Body of pancreas (tissue), 4 donors: ENCODE measurements at regions not wholly inside any gene's neighbourhood (a gene's known extent, or its start where the extent isn't known, plus 50 kb on each side); places are given as distances from the start of the nearest gene placed in this dataset.

Source experiments
- ATAC-seq: fragments of 150-250 bp; one replicate; pipeline ENCODE4 v1.9.1; 2016
- DNase-seq, 4 donors: peaks; one replicate each; pipeline ENCODE4 v3.0.0-alpha.2; 2019
- H3K27ac ChIP-seq, 4 donors: fragments of 200-600 bp; sonication (generic); 1 replicate in 3 of 4; 2 replicates in 1 of 4; pipeline versions ENCODE4 v1.5.1 to v1.6.1; 2016 to 2019; ENCODE audit warnings: mild to moderate bottlenecking in 1 of 4, mixed read lengths in 1 of 4, moderate library complexity in 1 of 4
- H3K27me3 ChIP-seq, 2 donors: fragments of 200-600 bp; sonication (generic); one replicate each; pipeline ENCODE4 v1.6.0; 2016; ENCODE audit warnings: mild to moderate bottlenecking in 1 of 2
- H3K36me3 ChIP-seq, 2 donors: fragments of 200-600 bp; sonication (generic); replicated peaks in 1 of 2; 2 replicates each; pipeline ENCODE4 v1.5.1; 2016; ENCODE audit warnings: low read depth in 2 of 2; ENCODE audit not compliant: insufficient read depth in 1 of 2
- H3K4me1 ChIP-seq: fragments of 200-600 bp; sonication (generic); one replicate; pipeline ENCODE4 v1.6.0; 2016
- H3K4me3 ChIP-seq, 2 donors: fragments of 200-600 bp; sonication (generic); 1 replicate in 1 of 2; 2 replicates in 1 of 2; pipeline ENCODE4 v1.5.1; 2016 to 2019
- H3K9me3 ChIP-seq, 3 donors: fragments of 200-600 bp; sonication (generic); 1 replicate in 2 of 3; 2 replicates in 1 of 3; pipeline ENCODE4 v1.5.1; 2016
- CTCF ChIP-seq, 7 experiments: fragments of 450-650 bp in 4 of 7; fragments of 200-600 bp in 3 of 7; sonication (generic) in 3 of 7; IDR thresholded peaks; one replicate each; pipeline ENCODE4 v1.5.1; 2016 to 2019; ENCODE audit warnings: antibody characterized with exemption in 7 of 7
- POLR2A ChIP-seq, 3 donors: fragments of 450-650 bp; IDR thresholded peaks; one replicate each; pipeline ENCODE4 v1.6.1; 2016; ENCODE audit warnings: antibody characterized with exemption in 3 of 3, mild to moderate bottlenecking in 2 of 3
- WGBS, 2 donors: methylation state at CpG; one replicate each; pipeline ENCODE4 v1.1.5; 2017; 5-methylcytosine and 5-hydroxymethylcytosine counted together
- intact Hi-C: fragments of 100-400 bp; cut with DNase I; formaldehyde crosslinking; loops from one replicate; pipeline ENCODE4 v1.15.1; 2023

GRCh38 chr15:89401631-89402517, 67.2 kb upstream of the POLG start:
- Histone ChIP-seq H3K4me1 (peaks cover 24% of the 10 kb centered on the region), H3K36me3 (no peaks in the 10 kb centered on the region), H3K27me3 (peaks cover 0 to 46% of the 10 kb centered on the region in 2 donors), H3K9me3 (no peaks in the 10 kb centered on the region), H3K27ac (no peak overlapping the region), H3K4me3 (no peak overlapping the region)
- DNase-seq (no peak), ATAC-seq (no peak)
- no peak for TF ChIP-seq POLR2A (IDR thresholded peaks at IDR 0.05)
- no peak for TF ChIP-seq CTCF (IDR thresholded peaks at IDR 0.05)
- 21% methylated on average over 12 of the region's 12 CpGs for WGBS, 2 donors
- intact Hi-C loops: no loop called here

- ATAC-seq: no peak
- WGBS, 2 donors: 64 to 69% methylated on average over 6 to 7 of the region's 7 CpGs
- H3K4me1 ChIP-seq: peaks cover 15% of the 10 kb centered on the region
- peaks cover 0 to 38% of the 10 kb centered on the region in 2 donors for H3K27me3 ChIP-seq
- H3K27ac ChIP-seq: no peak overlapping the region
- no peak overlapping the region for H3K4me3 ChIP-seq
- TF ChIP-seq POLR2A (IDR thresholded peaks at IDR 0.05): no peak
- TF ChIP-seq CTCF (IDR thresholded peaks at IDR 0.05): no peak
- intact Hi-C loops: no loop called here
- no peaks in the 10 kb centered on the region for H3K9me3 ChIP-seq
- no peaks in the 10 kb centered on the region for H3K36me3 ChIP-seq
- DNase-seq: no peak
Observed at GRCh38 chr15:89400782-89401545, 66.3 kb upstream of the POLG start.

- 12 to 37% methylated on average over 5 to 42 of the region's 55 CpGs for WGBS, 2 donors
- TF ChIP-seq CTCF (IDR thresholded peaks at IDR 0.05) (no peak), POLR2A (IDR thresholded peaks at IDR 0.05) (no peak)
- DNase-seq (no peak), ATAC-seq (peak; percentile 21)
- no peaks in the 10 kb centered on the region for H3K9me3 ChIP-seq
- H3K27ac ChIP-seq: no peak overlapping the region
- no peaks in the 10 kb centered on the region for H3K36me3 ChIP-seq
- no peak overlapping the region for H3K4me3 ChIP-seq
- H3K4me1 ChIP-seq: peaks cover 14% of the 10 kb centered on the region
- intact Hi-C loops: no loop called here
- H3K27me3 ChIP-seq: peaks cover 0 to 31% of the 10 kb centered on the region in 2 donors
Observed at GRCh38 chr15:89400116-89400781, 65.6 kb upstream of the POLG start.

- H3K36me3 ChIP-seq: no peaks in the 10 kb centered on the region
- no peaks in the 10 kb centered on the region for H3K9me3 ChIP-seq
- TF ChIP-seq POLR2A (IDR thresholded peaks at IDR 0.05): no peak
- peak in 5 of 7 experiments; percentile 16 to 31 (median 28) for TF ChIP-seq CTCF (IDR thresholded peaks at IDR 0.05)
- H3K4me1 ChIP-seq: peaks cover 14% of the 10 kb centered on the region
- WGBS, 2 donors: 1 to 4% methylated on average over 35 to 58 of the region's 68 CpGs
- H3K4me3 ChIP-seq: no peak overlapping the region
- DNase-seq (peak in 1 of 4 donors; percentile 37), ATAC-seq (peak; percentile 40)
- H3K27ac ChIP-seq: no peak overlapping the region
- H3K27me3 ChIP-seq: peaks cover 0 to 27% of the 10 kb centered on the region in 2 donors
- intact Hi-C loops: no loop called here
Observed at GRCh38 chr15:89399238-89400115, 64.9 kb upstream of the POLG start.
